ENCODE measurements at regions not wholly inside any gene's neighbourhood (a gene's known extent, or its start where the extent isn't known, plus 50 kb on each side); places are given as distances from the start of the nearest gene placed in this dataset.

DNA sequence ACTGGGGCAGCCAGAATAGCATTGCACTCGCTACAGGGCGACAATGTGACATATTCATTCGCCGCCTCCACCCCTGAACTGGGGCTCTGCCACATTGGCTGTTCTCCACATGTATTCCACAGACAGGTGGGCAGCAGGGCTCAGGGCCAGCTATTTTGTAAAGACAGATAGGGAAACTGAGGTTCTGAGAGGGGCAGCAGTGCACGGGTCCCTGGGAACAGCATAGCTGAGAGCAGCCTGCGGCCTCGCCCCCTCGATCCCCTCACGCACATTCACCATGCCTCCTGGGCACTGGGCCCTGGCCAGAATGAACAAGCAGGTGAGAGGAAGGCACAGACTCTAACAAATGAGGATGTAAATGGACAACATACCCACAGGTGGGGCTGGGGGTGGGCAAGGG, 75.0 kb upstream of the SPATA12 start:
- DNase-seq (ENCODE audit: low spot score): no peak

DNA sequence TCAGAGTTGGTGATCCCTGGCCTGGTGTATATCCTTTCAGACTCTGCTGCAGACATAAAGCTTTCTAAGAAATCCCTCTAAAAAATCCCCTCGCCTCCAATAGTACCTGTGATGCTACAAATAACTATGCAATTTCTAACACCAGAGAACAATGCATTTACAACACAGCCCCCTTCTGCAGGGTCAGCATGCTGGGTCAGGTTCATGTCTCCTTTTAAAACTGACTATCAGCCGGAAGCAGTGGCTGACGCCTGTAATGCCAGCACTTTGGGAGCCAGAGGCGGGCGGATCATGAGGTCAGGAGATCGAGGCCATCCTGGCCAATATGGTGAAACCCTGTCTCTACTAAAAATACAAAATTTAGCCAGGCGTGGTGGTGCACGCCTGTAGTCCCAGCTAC, 77.0 kb upstream of the SPATA12 start:
- DNase-seq (ENCODE audit: low spot score): no peak

DNA sequence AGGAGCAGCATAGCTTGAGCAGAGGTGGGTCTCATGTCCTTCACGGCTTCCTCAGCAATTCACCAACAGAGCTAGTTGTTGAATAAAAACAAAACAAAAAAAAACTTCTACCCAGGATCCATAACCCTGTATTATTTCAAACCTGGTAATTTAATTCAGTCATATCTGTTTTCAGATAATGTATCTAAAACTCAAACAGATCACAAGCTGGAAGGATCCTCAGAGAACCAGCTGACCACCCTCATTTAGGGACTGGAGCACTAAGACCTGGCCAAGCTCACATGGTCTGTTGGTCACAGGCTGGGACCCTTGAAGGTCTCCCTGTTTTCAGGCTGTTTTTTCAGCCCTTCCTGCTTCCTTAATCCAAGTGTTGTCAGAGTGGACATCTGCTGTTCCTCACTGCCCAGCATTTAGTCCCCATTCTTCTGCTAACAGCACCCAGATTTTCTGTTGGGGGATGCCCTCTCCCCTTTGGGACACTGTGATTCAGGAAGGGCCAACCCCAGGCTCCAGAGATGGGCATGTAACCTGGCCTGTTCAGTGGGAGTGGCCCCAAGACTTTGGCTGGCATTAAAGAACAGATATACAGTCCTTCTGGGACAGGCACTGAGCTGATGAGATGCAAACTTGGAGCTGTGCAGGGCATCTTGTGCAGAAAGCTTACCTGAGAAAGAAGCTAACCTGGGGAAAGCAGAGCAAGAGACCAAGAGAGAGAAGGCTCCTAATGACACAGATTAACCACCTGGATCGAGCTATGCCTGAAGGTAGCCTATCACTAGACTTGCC, 78.8 kb upstream of the SPATA12 start:
- DNase-seq (ENCODE audit: low spot score): no peak

DNA sequence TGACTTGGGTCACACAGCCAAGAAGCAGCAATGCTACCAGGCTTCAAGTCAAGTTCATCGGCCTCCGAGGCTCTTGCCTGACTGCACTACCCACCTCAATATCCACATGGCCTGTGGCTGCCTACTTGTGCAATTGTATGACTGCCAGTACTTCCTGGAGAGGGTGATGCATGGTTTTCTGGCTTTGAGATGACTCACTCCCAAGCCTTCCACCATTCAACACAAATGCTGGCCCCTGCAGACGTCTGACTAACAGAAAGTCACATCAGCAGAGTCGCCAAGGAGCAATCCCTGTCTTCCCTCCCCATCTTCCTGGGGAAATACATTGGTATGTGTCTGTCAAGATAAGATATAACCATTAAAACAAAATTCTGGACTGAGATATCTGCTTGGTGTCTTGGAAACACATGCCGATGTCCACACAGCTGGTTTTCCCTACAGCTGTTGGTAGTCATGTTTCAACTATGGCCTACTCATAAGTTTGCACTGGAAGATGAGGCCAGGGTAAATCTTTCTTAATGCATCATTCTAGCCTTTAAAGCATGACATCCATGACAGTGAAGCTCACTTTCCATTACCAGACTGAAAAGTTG, 79.6 kb upstream of the SPATA12 start:
- DNase-seq (ENCODE audit: low spot score): peak; percentile 81

DNA sequence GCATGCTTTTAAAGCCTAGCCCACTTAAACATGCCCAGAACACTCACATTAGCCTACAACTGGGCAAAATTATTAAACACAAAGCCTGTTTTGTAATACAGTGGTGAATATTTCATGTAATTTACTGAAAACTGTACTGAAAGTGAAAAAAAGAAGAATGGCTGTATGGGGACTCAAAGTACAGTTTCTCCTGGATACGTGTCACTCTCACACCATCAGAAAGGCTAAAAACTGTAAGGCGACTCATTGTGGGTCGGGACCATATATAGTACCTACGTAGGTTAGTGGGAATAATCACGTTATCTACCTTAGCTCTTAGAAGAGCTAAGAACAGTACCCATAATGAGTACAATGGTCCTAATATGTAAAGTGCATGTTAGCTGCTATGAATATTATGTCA, 80.2 kb upstream of the SPATA12 start:
- no peak for DNase-seq (ENCODE audit: low spot score)

DNA sequence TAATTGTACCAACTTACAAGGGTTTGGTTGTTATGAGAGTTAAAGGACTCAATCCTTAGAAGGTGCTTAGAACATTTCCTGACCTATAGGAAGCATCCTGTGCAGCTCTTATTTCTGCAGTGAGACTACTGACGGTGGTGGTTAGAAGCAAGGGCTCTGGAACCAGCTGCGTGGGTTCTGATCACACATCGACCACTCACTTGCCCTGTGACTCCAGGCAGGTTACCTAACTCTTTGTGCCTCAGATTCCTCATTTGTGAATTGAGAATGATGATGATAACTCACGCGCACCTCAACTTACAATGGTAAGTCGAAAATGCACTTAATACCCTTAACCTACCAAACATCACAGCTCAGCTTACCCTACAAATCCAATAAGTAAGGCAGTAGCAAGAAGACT, 80.7 kb upstream of the SPATA12 start:
- no peak for DNase-seq (ENCODE audit: low spot score)

DNA sequence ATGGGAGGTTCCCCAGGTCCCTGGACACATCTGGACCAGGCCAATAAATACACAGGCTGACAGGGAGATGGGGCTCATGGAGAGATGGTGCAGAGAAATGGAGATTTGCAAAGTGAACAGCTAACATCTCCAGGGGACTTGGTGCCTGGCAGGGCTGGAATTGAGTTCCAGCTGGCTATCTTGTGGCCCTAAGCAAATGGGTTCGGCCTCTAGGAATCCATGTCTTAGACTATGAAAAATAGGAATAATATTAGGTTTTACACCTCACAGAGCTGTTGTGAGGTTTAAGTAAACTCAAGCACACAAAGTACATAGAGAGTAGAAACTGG, 82.9 kb upstream of the SPATA12 start:
- DNase-seq (ENCODE audit: low spot score): no peak

DNA sequence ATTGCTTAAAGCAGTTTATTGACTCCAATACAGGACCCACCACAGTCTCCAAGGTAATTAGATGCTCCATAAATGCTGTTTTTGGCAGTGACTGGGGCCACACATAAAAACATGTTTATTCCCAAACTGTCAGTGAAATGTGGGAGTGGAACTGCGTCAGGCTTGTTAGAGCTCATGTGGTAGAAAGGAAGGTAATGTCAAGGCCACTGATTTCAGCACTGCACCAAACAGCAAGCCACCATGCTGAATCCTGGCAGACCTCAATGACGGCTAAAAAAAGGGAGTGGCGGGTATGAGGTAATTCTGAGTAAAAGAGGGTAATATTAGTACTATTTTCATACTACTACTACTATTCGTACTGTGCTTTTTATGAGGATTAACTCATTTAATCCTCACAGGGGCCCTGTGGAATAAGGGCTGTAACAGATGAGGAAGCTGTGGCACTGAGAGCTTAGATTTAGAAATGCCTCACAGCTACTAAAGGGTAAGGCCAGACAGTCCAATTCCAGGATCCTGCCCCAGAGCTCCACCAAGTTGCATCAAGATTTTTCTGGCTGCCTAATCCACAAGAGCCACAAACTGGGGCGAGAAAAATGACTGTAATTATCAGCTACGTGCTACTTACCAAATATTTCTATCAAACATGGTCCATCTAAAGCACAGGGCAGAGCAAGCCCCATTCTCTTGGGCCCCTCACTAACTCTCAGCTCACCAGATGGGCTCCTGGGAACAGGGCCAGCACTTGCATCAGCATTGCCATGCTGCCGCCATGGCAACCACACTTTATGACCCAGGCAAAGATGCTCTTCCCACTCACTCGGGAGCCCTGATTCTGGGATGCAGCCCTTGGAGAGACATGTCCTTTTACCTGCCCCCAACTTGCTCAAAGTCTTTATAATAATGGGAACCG, 83.6 kb upstream of the SPATA12 start:
- DNase-seq (ENCODE audit: low spot score): no peak

DNA sequence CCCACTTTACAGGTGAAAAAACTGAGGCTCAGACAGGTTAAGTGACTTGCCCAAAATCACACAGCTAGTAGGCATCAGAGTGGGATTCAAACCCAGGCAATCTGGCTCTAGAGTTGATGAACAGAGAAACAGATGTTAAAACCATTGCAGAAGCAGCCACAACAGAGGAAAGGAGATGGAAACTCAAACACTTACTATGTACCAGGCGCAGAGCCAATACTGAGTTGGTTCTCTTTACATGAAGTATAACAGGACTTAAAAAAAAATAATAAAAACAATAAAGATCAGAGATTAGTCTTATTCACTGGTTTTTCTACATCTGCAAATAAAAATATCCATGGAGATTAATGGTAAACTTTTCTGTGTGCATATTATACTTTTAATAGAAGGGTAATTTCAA, 84.9 kb upstream of the SPATA12 start:
- no peak for DNase-seq (ENCODE audit: low spot score)

DNA sequence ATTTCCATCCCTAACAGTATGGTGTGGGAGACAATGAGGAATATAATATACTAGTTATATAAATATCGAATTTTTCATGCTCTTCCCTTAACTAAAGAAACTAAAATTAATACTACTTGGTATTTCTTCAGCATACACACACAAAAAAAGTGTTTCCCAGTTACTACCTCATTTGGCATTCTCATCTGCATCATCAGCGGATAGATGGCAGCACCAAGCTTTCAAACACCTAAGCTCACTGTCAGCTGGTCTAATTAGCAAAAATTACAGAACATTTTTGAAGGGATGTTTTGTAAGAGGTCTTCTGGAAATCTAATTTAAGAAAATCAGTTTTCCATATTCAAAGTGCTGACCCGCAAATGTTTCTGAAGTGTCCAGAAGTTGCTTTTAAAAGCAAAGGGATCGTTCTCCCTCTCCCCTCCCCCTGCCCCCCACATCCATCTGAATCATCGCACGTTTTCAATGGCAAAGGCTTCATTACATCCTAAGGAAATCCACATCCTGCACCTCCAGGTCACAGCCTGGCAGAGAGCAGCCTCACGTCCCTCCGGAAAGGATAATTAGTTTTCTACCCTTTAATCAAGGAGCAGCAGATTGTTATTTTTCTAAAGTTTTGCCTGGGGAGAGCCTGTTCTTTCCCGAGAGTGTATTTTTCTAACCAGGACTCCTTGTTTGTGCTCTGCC, 86.1 kb upstream of the SPATA12 start:
- DNase-seq (ENCODE audit: low spot score): no peak

DNA sequence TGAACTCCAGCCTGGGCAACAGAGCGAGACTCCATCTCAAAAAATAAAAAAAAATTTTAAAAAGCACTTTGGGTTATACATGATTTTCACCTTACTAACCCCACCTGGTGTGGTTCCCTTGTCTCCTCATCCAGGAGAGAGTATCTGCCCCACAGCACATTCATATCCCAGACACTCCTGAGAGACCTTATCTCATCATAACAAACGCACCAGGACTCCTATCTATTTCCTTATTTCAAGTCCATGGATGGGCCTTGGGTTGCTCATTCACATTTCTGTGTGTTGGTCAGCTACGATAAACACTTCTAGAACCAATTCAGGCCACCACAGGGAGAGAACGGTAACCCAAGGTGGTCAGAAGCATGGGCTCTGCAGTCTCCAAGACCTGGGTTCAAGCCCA, 88.6 kb upstream of the SPATA12 start:
- no peak for DNase-seq (ENCODE audit: low spot score)

DNA sequence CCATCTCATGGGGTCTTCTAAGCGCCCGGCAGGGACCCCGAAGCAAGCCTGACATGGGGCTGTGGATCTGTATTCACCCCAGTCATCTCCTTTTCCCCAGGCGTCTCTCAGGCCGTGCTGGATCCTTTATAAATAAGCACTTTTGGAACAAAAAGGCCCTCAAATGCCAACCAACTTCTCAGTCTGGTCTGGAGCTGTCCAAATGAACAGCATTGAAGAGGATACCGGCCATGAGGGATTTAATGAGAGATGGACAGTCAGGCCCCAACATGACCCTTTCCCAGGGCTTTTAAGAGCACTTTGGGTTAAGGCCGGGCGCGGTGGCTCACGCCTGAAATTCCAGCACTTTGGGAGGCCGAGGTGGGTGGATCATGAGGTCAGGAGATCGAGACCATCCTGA, 89.2 kb upstream of the SPATA12 start:
- DNase-seq (ENCODE audit: low spot score): no peak

DNA sequence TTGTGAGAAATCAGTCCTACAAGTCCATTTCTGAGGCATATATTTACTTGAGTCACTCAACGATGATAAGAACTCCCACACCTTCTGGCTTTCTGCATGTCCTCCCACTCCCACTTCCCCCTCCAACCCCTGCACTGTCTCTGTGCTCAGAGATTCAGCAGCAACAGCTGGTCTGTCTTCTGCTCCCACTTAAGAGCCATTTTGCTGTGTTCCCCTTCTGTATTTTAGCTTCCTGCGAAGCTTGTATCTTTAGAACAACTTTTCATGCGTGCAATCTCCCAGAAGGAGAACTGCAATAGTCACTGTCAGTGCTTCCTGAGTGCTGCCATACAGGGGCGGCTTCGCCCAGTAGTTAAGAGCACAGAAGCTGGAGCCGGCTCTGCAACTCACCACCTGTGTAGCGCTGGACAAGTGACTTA, 90.0 kb upstream of the SPATA12 start:
- no peak for DNase-seq (ENCODE audit: low spot score)

DNA sequence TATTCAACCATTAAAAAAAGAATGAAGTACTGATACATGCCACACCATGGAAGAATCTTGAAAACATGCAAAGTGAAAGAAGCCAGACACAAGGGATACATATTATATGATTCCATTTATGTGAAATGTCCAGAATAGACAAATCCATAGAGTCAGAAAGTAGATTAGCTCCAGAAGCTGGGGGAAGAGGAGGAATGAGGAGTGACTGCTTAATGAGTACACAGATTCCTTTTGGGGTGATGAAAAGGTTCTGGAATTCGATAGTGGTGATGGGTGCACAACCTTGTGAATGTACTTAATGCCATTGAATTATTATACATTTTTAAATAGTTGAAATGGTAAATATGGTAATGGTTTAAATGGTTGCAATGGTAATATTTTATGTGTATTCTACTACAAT, 90.6 kb upstream of the SPATA12 start:
- DNase-seq (ENCODE audit: low spot score): no peak

DNA sequence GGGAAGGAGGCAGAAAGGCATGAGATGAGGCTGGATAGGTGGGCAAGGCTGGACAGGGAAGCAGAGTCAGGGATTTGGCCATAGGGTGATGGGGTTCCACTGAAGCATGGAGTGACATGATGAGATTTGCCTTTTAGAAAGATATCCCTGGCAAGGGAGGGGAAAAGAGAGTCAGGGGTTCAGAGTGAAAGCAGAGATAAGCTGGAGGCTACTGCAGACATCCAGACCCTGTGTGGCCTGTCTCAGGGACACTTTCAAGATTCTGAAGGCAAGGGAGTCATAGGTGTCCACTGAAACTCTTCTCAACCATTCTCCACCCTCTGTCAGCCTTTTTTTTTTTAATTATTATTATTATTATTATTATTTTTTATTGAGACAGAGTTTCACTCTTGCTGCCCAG, 94.0 kb upstream of the SPATA12 start:
- no peak for DNase-seq (ENCODE audit: low spot score)

DNA sequence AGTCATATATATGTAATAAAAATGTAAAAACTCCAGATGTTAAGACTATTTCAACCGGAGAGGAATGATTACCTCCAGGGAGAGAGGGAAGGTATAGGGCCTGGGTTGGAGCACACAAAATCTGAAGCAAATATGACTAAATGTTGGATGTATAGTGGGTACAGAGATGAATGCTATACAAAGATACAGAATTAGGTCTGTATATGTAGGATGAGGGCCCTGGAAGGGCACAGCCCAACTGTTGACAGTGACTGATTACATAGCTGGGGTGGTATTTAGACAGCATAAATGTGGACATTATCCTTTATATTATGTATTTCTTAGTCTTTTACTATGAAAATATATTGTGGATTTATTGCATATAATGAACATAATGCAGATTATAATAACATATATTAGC, 94.4 kb upstream of the SPATA12 start:
- no peak for DNase-seq (ENCODE audit: low spot score)

DNA sequence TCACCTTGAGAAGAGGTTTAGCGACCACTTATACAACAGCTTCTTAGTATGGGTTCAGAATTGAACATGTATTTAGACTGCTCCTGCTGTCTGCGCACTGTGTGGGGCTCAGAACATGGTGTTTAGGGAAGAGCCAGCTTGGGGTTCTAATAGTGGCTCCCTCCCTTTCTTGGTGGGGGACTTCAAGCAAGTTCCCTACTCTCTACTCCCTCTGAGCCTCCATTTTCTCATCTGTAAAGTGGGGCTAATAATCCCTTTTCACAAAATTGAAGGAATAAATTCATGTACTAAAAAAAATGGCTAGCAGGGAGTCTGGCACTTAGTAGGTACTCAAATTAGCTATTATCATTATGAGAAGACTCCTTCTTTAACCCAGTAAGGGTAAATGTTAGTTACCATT, 97.5 kb upstream of the SPATA12 start:
- DNase-seq (ENCODE audit: low spot score): no peak

DNA sequence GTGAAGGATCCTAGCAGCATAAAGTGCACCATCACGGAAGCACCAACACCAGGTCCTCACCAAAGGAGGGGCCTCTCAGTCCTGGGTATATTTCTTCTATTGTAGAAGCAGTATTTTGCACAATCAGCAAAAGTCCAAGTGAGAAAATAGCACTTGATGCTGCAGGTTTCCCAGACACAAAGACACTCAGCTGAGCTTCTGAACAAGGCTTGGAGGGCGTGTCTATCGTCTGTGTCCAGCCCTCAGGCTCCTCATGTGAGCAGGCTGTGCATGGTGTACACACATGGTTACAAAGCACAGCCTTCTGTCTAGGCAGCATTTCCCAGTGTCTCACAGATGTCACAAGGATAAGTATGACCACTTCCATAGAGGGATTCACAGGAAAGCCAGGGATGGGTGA, 98.3 kb upstream of the SPATA12 start:
- no peak for DNase-seq (ENCODE audit: low spot score)

DNA sequence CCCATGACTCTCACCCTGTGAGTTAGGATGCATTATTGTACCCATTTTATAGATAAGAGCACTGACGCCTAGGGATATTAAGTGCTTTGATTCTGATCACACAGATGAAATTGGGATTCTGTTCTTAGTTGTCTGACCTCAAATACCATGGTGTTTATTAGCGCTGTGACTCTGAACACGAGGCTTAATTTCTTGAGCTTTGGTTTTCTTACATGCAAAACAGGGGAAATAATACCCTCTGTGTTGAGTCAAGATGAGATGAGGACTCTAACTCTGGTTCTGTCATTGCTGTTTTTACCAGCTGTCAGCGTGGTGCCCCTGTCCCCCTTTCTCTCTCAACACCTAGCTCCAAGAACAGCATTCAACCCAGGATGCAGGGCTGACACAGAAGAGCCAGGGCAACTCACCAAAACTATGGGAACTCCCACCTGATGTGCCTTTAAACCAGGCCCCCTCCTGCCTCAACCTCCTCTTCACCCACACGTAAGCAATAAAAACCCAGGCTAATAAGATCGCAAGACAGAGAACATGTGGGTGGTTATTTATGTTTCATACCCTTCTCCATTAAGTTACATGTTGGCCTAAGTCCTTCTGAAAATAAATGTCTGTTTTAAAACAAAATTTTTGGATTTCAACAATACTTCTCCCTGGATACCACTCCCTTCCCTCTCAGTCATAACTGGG, 100.1 kb upstream of the SPATA12 start:
- no peak for DNase-seq (ENCODE audit: low spot score)

DNA sequence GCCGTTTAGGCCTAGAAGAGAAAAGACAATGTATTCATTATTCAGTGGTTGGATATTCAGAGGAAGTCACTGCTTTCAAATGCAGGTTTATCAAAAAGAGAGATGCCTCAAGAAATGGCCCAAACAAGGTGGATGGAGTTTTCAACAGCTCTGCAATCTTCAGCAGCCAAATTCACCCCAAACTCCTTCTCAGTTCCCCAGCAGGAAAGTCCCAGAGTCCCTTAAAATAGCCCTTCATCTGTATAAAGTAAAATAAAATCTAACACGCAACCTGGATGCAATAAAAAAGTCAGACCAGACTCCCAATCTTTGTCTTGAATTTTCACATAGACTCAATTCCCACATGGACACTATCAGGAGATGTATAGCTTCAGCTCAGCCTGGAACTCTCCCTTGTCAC, 101.6 kb upstream of the SPATA12 start:
- DNase-seq (ENCODE audit: low spot score): no peak

DNA sequence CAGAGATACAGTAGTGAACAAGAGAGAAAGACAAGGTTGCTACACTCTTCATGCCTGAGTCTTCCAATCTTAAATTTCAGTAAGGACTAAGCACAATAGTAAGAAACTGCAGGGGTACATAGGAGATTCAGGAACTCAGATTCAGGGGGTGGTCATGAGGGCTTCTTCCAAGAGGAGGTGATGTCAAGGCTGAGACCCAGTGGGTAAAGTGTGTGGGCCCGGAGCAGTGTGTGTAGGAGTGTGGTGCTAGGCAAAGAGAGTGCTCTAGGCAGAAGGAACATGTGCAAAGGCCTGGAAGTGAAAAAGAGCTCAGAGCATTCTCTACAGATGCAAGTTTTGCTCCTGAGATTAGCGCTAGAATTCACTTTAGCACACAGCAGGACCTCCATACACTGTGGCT, 102.9 kb upstream of the SPATA12 start:
- DNase-seq (ENCODE audit: low spot score): no peak

DNA sequence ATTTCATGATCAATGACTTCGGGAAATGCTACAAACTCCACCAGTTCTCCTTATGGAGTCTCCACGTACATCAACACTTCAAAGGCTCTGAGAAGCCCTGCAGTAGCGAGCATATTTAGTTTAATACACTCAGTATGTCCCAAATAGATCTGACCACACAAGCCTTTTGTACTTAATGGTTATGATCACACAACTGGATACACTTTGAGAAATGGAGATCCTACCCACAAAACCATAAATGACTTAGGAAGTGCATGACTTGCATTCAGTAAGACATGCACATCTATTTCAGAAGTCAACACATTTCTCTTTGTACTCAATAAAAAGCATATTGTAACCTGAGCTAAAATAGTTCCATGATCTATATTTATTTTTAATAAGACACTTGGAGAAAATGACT, 103.6 kb upstream of the SPATA12 start:
- no peak for DNase-seq (ENCODE audit: low spot score)

Measured in AG08396 (cell line).